GM04503 (cell line): ENCODE measurements at regions not wholly inside any gene's neighbourhood (a gene's known extent, or its start where the extent isn't known, plus 50 kb on each side); places are given as distances from the start of the nearest gene placed in this dataset.
"Not testable (repeated sequence)": the region's sequence is repeated elsewhere in the genome, so short reads cannot be mapped to it uniquely, and the experiment has no call there.

ENCODE experiments used
- DNase-seq: peaks from one replicate; pipeline ENCODE4 v3.0.0-alpha.2; 2012; ENCODE audit warnings: low read depth

DNA sequence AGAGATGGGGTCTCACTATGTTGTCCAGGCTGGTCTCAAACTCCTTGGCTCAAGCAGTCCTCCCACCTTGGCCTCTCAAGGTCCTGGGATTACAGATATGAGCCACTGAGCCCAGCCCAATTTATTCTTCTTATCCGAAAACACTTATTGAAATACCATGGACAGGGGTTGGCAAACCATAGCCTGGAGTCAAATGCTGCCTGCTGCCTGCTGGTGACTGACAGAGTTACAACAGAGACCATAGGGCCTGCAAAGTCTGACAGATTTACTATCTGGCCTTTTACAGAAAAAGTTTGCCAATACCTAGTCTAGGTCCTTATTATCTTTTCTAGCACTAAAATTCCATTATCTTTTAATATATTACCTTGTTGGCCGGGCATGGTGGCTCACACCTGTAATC, 87.1 kb upstream of the ZNF281 start:
- no peak for DNase-seq

DNA sequence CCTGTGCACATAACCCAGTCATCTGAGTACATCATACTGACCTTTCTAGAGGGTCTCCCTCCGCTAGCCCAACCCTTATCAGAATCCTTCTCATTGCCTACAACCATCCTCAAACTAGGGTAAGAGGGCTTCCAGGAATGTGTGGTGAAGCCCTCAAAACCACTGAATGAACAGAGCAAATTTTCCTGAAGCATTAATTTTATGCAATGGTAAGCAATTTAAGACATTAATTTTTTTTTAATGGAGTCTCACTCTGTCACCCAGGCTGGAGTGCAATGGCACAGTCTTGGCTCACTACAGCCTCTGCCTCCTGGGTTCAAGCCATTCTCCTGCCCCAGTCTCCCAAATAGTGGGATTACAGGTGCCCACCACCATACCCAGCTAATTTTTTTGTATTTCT, 86.1 kb upstream of the ZNF281 start:
- no peak for DNase-seq

DNA sequence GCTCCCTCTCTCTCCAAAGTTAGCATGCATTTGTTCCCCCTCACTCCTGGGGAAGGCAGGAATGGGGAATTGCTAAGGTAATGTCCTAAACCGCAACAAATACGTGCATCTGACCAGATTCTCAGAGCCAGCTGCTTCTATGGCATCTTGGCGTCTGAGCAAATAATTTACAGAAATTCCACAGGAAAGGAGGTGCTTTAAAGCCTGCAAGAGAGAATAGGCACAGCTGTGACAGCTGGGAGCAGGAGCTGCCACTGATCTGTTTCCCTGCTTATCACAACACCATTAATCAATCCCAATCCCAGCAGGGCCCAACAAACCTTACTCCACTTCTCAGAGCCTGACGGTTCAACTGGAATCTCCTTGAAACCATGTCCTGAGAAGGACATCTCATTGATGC, 83.5 kb upstream of the ZNF281 start:
- DNase-seq, result no peak

- no peak for DNase-seq
These were observed 81.3 kb upstream of the ZNF281 start for GRCh38 chr1:200491103-200491502.

DNA sequence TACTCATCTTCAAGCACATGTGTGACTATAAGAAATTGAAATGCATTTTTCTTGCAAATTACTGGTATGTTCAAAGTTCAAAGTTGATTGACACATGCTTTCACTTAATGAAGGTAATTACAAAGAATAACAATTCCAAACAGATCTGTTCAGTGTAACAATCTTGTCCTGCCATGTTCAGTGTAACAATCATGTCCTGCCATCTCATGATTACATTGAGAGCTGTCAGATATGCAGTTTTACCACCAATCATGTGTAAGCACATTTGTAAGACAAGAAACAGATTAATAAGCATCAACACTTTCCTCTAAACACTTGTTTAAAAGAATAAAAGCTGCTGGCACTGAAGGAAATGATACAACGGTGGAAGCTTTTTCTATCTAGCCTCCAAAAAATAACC, 80.3 kb upstream of the ZNF281 start:
- DNase-seq, result no peak

DNA sequence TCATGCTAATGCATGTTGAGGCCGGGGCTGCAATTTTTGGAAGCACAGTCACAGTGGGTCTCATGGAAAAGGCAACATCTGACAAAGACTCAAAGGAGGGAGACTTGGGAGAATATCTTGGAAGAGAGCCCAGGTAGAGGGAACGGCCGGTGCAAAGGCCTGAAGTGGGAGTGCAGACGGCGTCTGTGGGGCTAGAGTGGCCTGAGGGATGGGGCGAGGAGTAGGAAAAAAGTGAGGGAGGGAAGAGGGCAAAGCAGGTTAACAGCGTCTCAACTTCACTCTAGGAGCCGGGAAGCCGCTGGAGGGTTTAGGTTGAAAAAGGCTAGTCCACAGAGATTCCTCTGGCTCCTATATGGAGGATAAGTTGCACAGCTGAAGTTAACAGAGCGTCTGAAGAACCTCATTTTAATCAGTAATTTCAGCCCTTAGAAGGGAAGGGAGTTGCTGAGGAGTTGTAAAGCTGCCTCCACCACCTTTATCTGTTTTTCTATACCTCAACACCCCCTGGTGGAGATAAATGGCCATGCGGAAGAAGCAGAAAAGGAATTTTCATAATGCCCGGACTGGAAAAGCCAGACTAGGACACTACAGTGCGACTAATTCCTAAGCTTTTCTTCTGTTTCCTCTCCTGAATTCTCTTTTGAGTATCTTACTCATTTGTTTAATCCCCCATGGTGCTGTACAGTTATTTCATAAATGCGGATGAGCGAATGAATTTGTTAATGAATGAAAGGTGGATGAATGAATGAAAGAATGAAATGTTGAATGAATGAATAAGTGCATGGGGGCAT, 78.7 kb upstream of the ZNF281 start:
- peak; percentile 39 for DNase-seq

GRCh38 chr1:200487650-200488049, 77.8 kb upstream of the ZNF281 start:
- no peak for DNase-seq

DNA sequence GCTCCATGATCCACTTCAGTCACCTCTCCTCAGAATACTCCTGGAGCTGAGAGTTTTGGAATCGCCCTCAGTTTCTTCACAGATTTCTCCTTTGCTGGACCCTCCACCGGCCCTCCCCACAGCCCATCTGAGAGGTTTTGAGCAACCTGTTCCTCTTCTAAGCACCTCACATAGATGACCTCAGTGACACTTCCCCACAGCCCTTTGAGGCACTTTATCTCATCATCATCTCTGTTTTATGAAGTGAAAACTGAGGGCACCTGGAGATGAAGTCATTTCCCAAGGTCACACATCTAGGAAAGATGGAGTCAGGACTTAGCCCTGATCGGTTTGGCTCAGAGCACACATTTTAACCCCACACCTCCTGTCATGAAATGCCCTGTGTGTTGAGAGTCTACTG, 76.8 kb upstream of the ZNF281 start:
- no peak for DNase-seq

DNA sequence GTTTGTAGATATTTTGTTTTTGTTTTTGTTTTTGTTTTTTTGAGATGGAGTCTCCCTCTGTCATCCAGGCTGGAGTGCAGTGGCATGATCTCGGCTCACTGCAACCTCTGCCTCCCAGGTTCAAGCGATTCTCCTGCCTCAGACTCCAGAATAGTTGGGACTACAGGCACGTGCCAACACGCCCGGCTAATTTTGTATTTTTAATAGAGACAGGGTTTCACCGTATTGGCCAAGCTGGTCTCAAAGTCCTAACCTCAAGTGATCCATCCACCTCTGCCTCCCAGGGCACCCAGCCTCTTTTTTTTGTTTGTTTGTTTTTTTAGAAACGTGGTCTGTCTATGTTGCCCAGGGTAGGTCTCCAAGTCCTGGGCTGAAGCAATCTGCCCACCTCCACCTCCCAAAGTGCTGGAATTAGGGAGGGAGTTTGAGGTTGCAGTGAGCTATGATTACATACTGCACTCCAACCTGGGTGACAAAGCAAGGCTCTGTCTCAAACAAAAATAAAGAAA, 74.7 kb upstream of the ZNF281 start:
- not testable (repeated sequence) for DNase-seq

DNA sequence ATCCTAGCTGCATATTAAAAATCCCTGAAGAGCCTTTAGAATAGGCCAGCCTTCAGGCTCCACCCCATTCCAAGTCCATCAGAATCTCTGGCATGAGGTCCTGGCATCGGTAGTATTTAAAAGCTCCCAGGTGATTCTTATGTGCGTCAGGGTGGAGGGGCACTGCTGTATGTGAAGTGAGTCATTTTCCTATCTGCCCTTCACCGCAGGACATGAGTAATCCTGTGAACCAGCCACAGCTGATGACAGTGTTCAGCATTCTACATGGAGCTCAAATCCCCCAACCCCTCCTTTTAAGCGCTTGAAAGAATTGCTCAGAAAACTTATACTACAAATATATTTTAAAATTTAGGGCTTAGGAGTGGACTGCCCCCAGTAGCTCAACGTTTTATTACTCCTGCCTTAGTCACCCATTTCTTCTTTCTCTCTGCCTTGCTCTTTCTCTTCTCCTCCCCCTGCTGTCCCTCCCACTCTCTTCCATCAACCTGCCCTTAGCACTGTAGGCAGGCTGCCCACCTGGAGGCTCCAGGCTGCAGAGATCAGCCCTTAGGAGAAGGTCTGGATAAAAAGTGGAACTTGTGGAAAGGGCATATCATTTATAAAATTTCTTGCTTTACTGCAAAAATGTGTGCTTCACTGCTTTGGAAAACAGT, 73.8 kb upstream of the ZNF281 start:
- peak; percentile 84 for DNase-seq

DNA sequence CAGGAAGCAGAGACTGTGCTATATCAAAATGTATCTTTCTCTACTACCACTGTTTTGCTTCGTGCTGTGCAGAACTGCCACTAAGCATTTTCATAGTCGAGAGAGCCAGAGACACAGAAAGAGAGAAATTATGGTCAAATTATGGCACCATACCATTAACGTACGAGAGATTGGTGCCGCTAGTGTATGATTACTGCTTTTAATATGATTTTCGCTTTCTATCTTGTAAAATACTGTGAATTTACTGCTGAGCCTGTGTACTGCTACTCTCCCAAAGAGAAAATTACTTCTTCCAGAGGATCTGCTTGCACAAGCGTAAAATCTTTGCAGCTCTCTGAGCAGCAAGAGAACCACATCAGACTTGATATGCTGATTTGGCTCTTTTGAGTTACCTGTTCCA, 71.1 kb upstream of the ZNF281 start:
- DNase-seq, result no peak

DNA sequence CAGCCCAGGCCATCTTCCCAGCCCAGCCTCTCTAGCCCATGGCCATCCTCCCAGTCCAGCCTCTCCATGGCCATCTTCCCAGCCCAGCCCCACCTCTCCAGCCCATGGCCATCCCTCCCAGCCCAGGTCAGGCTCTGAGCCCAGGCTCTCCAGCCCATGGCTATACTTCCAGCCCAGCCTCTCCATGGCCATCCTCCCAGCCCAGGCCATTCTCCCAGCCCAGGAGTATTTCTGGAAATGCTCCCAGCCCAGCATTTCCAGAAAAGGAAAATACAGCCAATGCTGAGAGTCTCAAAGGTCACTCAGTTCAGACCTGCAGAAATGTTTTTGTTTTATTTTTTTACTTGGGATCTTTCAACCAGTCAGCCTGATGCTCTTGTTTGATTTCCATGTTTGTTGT, 70.0 kb upstream of the ZNF281 start:
- no peak for DNase-seq

- no peak for DNase-seq
These were observed 69.2 kb upstream of the ZNF281 start for GRCh38 chr1:200478945-200479558.

- DNase-seq, result no peak
These were observed 68.4 kb upstream of the ZNF281 start for GRCh38 chr1:200478239-200478623.

- no peak for DNase-seq
These were observed 64.8 kb upstream of the ZNF281 start for GRCh38 chr1:200474633-200475032.

GRCh38 chr1:200473698-200474371, 64.0 kb upstream of the ZNF281 start:
- DNase-seq, result no peak

- no peak for DNase-seq
These were observed 61.9 kb upstream of the ZNF281 start for GRCh38 chr1:200471739-200472138.

DNA sequence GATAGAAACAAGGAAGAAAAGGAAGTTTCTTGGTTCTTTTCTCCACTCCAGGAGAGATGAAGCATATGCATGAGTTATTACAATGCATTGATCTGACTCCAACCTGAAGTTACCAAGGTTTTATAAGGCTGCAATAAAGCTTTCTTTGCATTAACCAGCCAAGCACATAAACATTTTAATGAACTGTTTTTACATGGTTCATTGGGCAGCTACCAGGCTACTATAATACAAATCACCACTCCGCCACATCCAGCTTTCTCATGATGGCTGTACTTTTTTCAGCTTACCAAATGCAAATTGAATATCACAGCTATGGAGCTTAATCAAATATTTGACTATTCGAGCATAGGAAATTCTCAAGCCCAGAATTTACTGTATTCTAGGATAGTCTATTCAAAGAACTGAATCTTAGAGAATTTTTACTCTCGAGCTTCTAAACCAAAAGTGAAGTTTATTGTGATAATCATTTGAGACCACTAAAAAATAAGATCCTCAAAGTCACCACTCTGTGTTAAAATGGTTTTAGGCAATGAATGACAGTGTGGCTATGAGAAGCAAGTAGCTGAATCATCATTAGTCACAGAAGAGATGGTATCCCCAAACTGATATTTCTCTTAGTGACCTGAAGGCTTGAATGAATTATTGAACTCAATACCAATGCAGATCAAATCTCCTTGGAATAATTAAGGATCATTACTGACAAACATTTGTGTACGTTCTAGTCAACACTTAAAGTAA, 58.6 kb upstream of the ZNF281 start:
- DNase-seq, result no peak

DNA sequence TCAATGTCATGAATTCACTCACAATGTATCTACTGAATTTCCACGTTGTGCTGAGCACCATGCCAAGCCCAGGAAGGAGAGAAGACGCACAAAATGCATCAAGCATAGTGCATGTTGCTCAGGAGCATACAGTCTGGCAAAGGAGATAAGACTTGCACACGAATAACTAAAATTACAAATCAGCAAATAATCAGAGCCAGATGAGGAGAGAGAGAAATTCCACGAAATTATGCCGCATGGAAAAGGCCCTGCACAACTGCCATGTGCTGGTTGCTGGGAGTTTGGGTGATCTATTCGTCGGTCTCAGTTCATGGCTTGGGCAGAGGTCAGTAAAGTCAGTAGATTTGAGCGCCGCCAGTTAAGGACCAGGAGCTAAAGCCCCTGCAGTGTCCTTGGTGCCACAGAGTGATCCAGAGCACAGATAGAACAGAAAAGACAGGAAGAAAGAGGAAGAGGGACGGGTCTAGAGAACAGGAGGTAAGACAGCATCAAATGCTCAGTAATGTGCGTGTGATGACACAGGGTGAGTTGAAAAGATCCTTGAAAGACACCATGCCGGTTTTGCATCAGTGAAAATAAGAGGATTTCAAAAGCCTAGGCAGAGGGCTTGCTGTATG, 55.1 kb upstream of the ZNF281 start:
- no peak for DNase-seq
